K562 (cell line): ENCODE measurements at regions not wholly inside any gene's neighbourhood (a gene's known extent, or its start where the extent isn't known, plus 50 kb on each side); places are given as distances from the start of the nearest gene placed in this dataset.

Experiments
- EP300 ChIP-seq: IDR thresholded peaks from 2 replicates; pipeline ENCODE4 v1.6.1; 2012; ENCODE audit warnings: low read length, improper control_type of control experiment
- POLR2A ChIP-seq: fragments of 450-650 bp; conservative IDR thresholded peaks from 2 replicates; pipeline ENCODE4 v1.6.1; 2016
- POLR2AphosphoS5 ChIP-seq: IDR thresholded peaks from 2 replicates; pipeline ENCODE4 v1.6.1; 2011; ENCODE audit warnings: mild to moderate bottlenecking, low read depth, low read length, moderate library complexity; ENCODE audit not compliant: control insufficient read depth, insufficient read depth
- TRIM28 ChIP-seq: fragments of 450-650 bp; IDR thresholded peaks from 2 replicates; pipeline ENCODE4 v1.6.1; 2017
- TF ChIP-seq, protein P1 (sequence below), 3 experiments: IDR thresholded peaks in 2 of 3; conservative IDR thresholded peaks in 1 of 3; 2 replicates each; pipeline ENCODE4 v1.5.1; 2011 to 2012; ENCODE audit warnings: low read length in 3 of 3, mild to moderate bottlenecking in 3 of 3, control low read depth in 2 of 3, improper control_type of control experiment in 1 of 3, inconsistent platforms in 1 of 3, low read depth in 1 of 3, mixed read lengths in 1 of 3, moderate library complexity in 1 of 3; ENCODE audit not compliant: insufficient read depth in 2 of 3

DNA sequence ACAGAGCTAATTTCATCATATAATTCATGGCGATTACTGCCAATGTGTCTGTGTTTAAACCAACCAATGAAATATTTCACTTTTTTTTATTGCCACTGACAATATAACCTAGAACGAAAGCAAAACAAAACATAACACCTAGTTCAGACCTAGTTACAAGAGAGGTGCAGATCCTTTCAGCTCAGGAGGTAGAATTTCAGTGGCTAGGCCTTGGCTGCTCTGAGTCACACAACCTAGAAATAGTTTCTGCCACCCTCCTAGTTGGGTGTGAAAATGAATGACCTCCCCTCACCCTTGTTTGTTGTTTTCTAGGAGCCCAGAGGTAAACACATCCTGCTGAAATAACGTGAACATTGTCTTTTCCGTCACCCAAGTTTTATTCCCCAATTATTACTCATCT lies 356.3 kb downstream of the HTR1B start:
- TF ChIP-seq POLR2A (no peak), TRIM28 (no peak), EP300 (no peak), POLR2AphosphoS5 (no peak)
- TF ChIP-seq, protein P1, sequence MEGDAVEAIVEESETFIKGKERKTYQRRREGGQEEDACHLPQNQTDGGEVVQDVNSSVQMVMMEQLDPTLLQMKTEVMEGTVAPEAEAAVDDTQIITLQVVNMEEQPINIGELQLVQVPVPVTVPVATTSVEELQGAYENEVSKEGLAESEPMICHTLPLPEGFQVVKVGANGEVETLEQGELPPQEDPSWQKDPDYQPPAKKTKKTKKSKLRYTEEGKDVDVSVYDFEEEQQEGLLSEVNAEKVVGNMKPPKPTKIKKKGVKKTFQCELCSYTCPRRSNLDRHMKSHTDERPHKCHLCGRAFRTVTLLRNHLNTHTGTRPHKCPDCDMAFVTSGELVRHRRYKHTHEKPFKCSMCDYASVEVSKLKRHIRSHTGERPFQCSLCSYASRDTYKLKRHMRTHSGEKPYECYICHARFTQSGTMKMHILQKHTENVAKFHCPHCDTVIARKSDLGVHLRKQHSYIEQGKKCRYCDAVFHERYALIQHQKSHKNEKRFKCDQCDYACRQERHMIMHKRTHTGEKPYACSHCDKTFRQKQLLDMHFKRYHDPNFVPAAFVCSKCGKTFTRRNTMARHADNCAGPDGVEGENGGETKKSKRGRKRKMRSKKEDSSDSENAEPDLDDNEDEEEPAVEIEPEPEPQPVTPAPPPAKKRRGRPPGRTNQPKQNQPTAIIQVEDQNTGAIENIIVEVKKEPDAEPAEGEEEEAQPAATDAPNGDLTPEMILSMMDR (IDR thresholded peaks at IDR 0.05 in 2 of 3, conservative IDR thresholded peaks at IDR 0.05 in 1 of 3; ENCODE audit: insufficient read depth in 2 of 3, low read depth in 1 of 3, low read length in 3 of 3), result no peak
